ENCODE measurements at regions not wholly inside any gene's neighbourhood (a gene's known extent, or its start where the extent isn't known, plus 50 kb on each side); places are given as distances from the start of the nearest gene placed in this dataset.

GRCh38 chr12:124514145-124514995 is 53.0 kb downstream of the NCOR2 start:
- ChIA-PET POLR2A (interaction anchor here (0.7 kb wide), 1 partner anchor 859 kb away, joined by 8 read pairs; no protein-coding TSS in a partner anchor), CTCF (no interaction called here)
- no peaks in the 10 kb centered on the region for H3K9me3 Mint-ChIP-seq

GRCh38 chr12:124513297-124513867 is 54.0 kb downstream of the NCOR2 start:
- Mint-ChIP-seq H3K4me3 (no peak overlapping the region), H3K4me1 (peaks cover 24% of the 10 kb centered on the region), H3K36me3 (ENCODE audit: low read depth) (peaks cover 10% of the 10 kb centered on the region), H3K27ac (no peak overlapping the region), H3K9me3 (no peaks in the 10 kb centered on the region), H3K27me3 (no peaks in the 10 kb centered on the region)
- CTCF ChIA-PET, result no interaction called here
- intact Hi-C loops (cut with micrococcal nuclease), result no loop called here
- ATAC-seq (ENCODE audit: low read depth), result no peak
- DNase-seq, result no peak
- TF ChIP-seq CTCF (IDR thresholded peaks at IDR 0.05), result no peak
- POLR2A ChIA-PET, result no interaction called here

More at GRCh38 chr12:124514145-124514995, 53.0 kb downstream of the NCOR2 start:
- H3K27ac Mint-ChIP-seq, result no peak overlapping the region
- DNase-seq (no peak), ATAC-seq (ENCODE audit: low read depth) (no peak)
- TF ChIP-seq CTCF (IDR thresholded peaks at IDR 0.05), result no peak
- intact Hi-C loops (cut with micrococcal nuclease), result no loop called here
- peaks cover 10% of the 10 kb centered on the region for H3K36me3 Mint-ChIP-seq (ENCODE audit: low read depth)
- no peaks in the 10 kb centered on the region for H3K27me3 Mint-ChIP-seq
- peaks cover 23% of the 10 kb centered on the region for H3K4me1 Mint-ChIP-seq
- no peak overlapping the region for H3K4me3 Mint-ChIP-seq

GRCh38 chr12:124512667-124513296 is 54.6 kb downstream of the NCOR2 start:
- peaks cover 8% of the 10 kb centered on the region for H3K36me3 Mint-ChIP-seq (ENCODE audit: low read depth)
- no peaks in the 10 kb centered on the region for H3K9me3 Mint-ChIP-seq
- no peaks in the 10 kb centered on the region for H3K27me3 Mint-ChIP-seq
- POLR2A ChIA-PET, result no interaction called here
- no peak overlapping the region for H3K27ac Mint-ChIP-seq
- peaks cover 23% of the 10 kb centered on the region for H3K4me1 Mint-ChIP-seq
- no peak for TF ChIP-seq CTCF (IDR thresholded peaks at IDR 0.05)
- intact Hi-C loops (cut with micrococcal nuclease), result no loop called here
- DNase-seq (no peak), ATAC-seq (ENCODE audit: low read depth) (no peak)
- no peak overlapping the region for H3K4me3 Mint-ChIP-seq
- CTCF ChIA-PET, result no interaction called here

GRCh38 chr12:124511259-124511985 is 56.0 kb downstream of the NCOR2 start:
- intact Hi-C loops (cut with micrococcal nuclease), result no loop called here
- Mint-ChIP-seq H3K9me3 (no peaks in the 10 kb centered on the region), H3K27ac (no peak overlapping the region), H3K36me3 (ENCODE audit: low read depth) (peaks cover 8% of the 10 kb centered on the region), H3K27me3 (no peaks in the 10 kb centered on the region), H3K4me3 (no peak overlapping the region), H3K4me1 (peaks cover 34% of the 10 kb centered on the region)
- no peak for TF ChIP-seq CTCF (IDR thresholded peaks at IDR 0.05)
- ATAC-seq (ENCODE audit: low read depth), result no peak
- CTCF ChIA-PET, result no interaction called here
- POLR2A ChIA-PET, result interaction anchor here (0.6 kb wide), 1 partner anchor 474 kb away, joined by 4 read pairs; no protein-coding TSS in a partner anchor
- DNase-seq, result no peak

Measured in activated B cell treated with CpG ODN at 0.5 μM for 24 hours (primary cell).